WERI-Rb-1 (cell line): ENCODE measurements at regions not wholly inside any gene's neighbourhood (a gene's known extent, or its start where the extent isn't known, plus 50 kb on each side); places are given as distances from the start of the nearest gene placed in this dataset.

Source experiments
- DNase-seq: peaks from one replicate; pipeline ENCODE4 v3.0.0-alpha.2; 2020
- H3K27ac ChIP-seq: fragments of 250-450 bp; sonication (Bioruptor Pico); 2 replicates; pipeline ENCODE4 v1.5.1; 2020; ENCODE audit warnings: mild to moderate bottlenecking, moderate library complexity
- H3K27me3 ChIP-seq: fragments of 250-450 bp; sonication (Bioruptor Pico); 2 replicates; pipeline ENCODE4 v1.5.1; 2021; ENCODE audit warnings: mild to moderate bottlenecking, low read depth, moderate library complexity; ENCODE audit not compliant: insufficient read depth, severe bottlenecking
- H3K36me3 ChIP-seq: fragments of 250-450 bp; sonication (Bioruptor Pico); 2 replicates; pipeline ENCODE4 v1.5.1; 2020; ENCODE audit warnings: mild to moderate bottlenecking, moderate library complexity
- H3K4me3 ChIP-seq: 2 replicates; pipeline ENCODE4 v1.5.1; 2011; ENCODE audit warnings: low read depth, mild to moderate bottlenecking, control low read depth, low read length
- H3K9me3 ChIP-seq: fragments of 250-450 bp; sonication (Bioruptor Pico); 2 replicates; pipeline ENCODE4 v1.5.1; 2021; ENCODE audit warnings: mild to moderate bottlenecking, moderate library complexity; ENCODE audit not compliant: severe bottlenecking
- CTCF ChIP-seq: IDR thresholded peaks from 2 replicates; pipeline ENCODE4 v1.5.1; 2011; ENCODE audit warnings: low read depth, mild to moderate bottlenecking, control low read depth, inconsistent platforms, low read length

- no peak overlapping the region for H3K4me3 ChIP-seq
- DNase-seq = no peak
- TF ChIP-seq CTCF = no peak
- H3K9me3 ChIP-seq = no peaks in the 10 kb centered on the region
- H3K27ac ChIP-seq = no peak overlapping the region
- no peaks in the 10 kb centered on the region for H3K36me3 ChIP-seq
- H3K27me3 ChIP-seq = no peaks in the 10 kb centered on the region
Observed at GRCh38 chr18:41732356-41732755, 222.7 kb upstream of the PIK3C3 start.

GRCh38 chr18:41731884-41732283 is 223.2 kb upstream of the PIK3C3 start:
- no peaks in the 10 kb centered on the region for H3K9me3 ChIP-seq
- no peak overlapping the region for H3K4me3 ChIP-seq
- no peak overlapping the region for H3K27ac ChIP-seq
- DNase-seq = no peak
- no peaks in the 10 kb centered on the region for H3K36me3 ChIP-seq
- no peak for TF ChIP-seq CTCF
- no peaks in the 10 kb centered on the region for H3K27me3 ChIP-seq

GRCh38 chr18:41724195-41724594 is 230.8 kb upstream of the PIK3C3 start:
- H3K27ac ChIP-seq = no peak overlapping the region
- TF ChIP-seq CTCF = no peak
- no peaks in the 10 kb centered on the region for H3K36me3 ChIP-seq
- H3K9me3 ChIP-seq = no peaks in the 10 kb centered on the region
- no peak for DNase-seq
- H3K4me3 ChIP-seq = no peak overlapping the region
- no peaks in the 10 kb centered on the region for H3K27me3 ChIP-seq

- no peak overlapping the region for H3K4me3 ChIP-seq
- no peaks in the 10 kb centered on the region for H3K27me3 ChIP-seq
- H3K27ac ChIP-seq = no peak overlapping the region
- no peaks in the 10 kb centered on the region for H3K36me3 ChIP-seq
- DNase-seq = no peak
- TF ChIP-seq CTCF = no peak
- no peaks in the 10 kb centered on the region for H3K9me3 ChIP-seq
Observed at GRCh38 chr18:41721103-41721790, 233.8 kb upstream of the PIK3C3 start.

GRCh38 chr18:41720226-41720625 is 234.8 kb upstream of the PIK3C3 start:
- no peaks in the 10 kb centered on the region for H3K36me3 ChIP-seq
- DNase-seq = no peak
- no peaks in the 10 kb centered on the region for H3K9me3 ChIP-seq
- no peak for TF ChIP-seq CTCF
- H3K27me3 ChIP-seq = no peaks in the 10 kb centered on the region
- no peak overlapping the region for H3K4me3 ChIP-seq
- H3K27ac ChIP-seq = no peak overlapping the region

GRCh38 chr18:41719808-41720207 is 235.2 kb upstream of the PIK3C3 start:
- H3K27ac ChIP-seq = no peak overlapping the region
- H3K36me3 ChIP-seq = no peaks in the 10 kb centered on the region
- H3K9me3 ChIP-seq = no peaks in the 10 kb centered on the region
- DNase-seq = no peak
- H3K27me3 ChIP-seq = no peaks in the 10 kb centered on the region
- no peak for TF ChIP-seq CTCF
- no peak overlapping the region for H3K4me3 ChIP-seq
